Body of pancreas (tissue), 4 donors: ENCODE measurements at regions not wholly inside any gene's neighbourhood (a gene's known extent, or its start where the extent isn't known, plus 50 kb on each side); places are given as distances from the start of the nearest gene placed in this dataset.

Experiments used
- POLR2A ChIP-seq, 3 donors: fragments of 450-650 bp; IDR thresholded peaks; one replicate each; pipeline ENCODE4 v1.6.1; 2016; ENCODE audit warnings: antibody characterized with exemption in 3 of 3, mild to moderate bottlenecking in 2 of 3
- TF ChIP-seq, protein P1 (sequence below), 7 experiments: fragments of 450-650 bp in 4 of 7; fragments of 200-600 bp in 3 of 7; sonication (generic) in 3 of 7; IDR thresholded peaks; one replicate each; pipeline ENCODE4 v1.5.1; 2016 to 2019; ENCODE audit warnings: antibody characterized with exemption in 7 of 7

DNA sequence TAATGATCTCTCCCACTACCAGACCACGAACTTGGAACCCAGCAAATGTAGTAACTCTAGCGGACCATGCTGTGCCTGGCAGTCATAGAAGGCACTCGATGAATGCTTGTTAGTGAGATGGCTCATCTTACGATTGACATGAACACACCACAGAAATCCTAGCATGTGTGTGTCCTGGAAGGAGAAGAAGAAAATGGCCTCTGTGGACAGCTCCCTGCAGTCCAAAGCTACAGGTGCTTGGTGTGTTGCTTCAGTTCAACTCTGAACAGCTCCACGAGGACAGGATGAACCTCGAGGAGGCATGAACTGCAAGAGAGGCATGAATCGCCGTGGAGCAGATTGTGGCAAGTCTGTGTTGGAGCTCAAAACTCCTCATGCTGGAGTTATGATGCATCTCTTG lies 93.5 kb downstream of the KLF6 start:
- TF ChIP-seq, protein P1, sequence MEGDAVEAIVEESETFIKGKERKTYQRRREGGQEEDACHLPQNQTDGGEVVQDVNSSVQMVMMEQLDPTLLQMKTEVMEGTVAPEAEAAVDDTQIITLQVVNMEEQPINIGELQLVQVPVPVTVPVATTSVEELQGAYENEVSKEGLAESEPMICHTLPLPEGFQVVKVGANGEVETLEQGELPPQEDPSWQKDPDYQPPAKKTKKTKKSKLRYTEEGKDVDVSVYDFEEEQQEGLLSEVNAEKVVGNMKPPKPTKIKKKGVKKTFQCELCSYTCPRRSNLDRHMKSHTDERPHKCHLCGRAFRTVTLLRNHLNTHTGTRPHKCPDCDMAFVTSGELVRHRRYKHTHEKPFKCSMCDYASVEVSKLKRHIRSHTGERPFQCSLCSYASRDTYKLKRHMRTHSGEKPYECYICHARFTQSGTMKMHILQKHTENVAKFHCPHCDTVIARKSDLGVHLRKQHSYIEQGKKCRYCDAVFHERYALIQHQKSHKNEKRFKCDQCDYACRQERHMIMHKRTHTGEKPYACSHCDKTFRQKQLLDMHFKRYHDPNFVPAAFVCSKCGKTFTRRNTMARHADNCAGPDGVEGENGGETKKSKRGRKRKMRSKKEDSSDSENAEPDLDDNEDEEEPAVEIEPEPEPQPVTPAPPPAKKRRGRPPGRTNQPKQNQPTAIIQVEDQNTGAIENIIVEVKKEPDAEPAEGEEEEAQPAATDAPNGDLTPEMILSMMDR (IDR thresholded peaks at IDR 0.05) = no peak
- TF ChIP-seq POLR2A (IDR thresholded peaks at IDR 0.05) = no peak
